ENCODE measurements at regions not wholly inside any gene's neighbourhood (a gene's known extent, or its start where the extent isn't known, plus 50 kb on each side); places are given as distances from the start of the nearest gene placed in this dataset.

GRCh38 chr1:29757866-29758780, 521.8 kb downstream of the PTPRU start:
- H3K27me3 ChIP-seq (ENCODE audit: insufficient read depth, low read length, poor library complexity, severe bottlenecking) = no peaks in the 10 kb centered on the region
- H3K4me2 ChIP-seq (ENCODE audit: low read depth, low read length, poor library complexity, severe bottlenecking) = no peak overlapping the region
- TF ChIP-seq EZH2phosphoT487 (IDR thresholded peaks at IDR 0.05; ENCODE audit: borderline replicate concordance) (no peak), CTCF (conservative IDR thresholded peaks at IDR 0.05; ENCODE audit: low read length) (no peak)

GRCh38 chr1:29756901-29757725, 520.8 kb downstream of the PTPRU start:
- Histone ChIP-seq H3K79me2 (ENCODE audit: insufficient read depth, low read length) (no peaks in the 10 kb centered on the region), H3K4me3 (ENCODE audit: low read length, poor library complexity, severe bottlenecking) (no peak overlapping the region), H3F3A (ENCODE audit: low read depth) (no peaks in the 10 kb centered on the region), H2AFZ (ENCODE audit: low read length) (no peak overlapping the region), H3K4me2 (ENCODE audit: low read depth, low read length, poor library complexity, severe bottlenecking) (no peak overlapping the region), H3K9me3 (ENCODE audit: insufficient read depth, low read depth, low read length) (no peaks in the 10 kb centered on the region), H3K9ac (ENCODE audit: low read depth, low read length, poor library complexity, severe bottlenecking) (no peak overlapping the region), H3K4me1 (ENCODE audit: insufficient read depth, low read length, poor library complexity, severe bottlenecking) (no peaks in the 10 kb centered on the region), H3K9me2 (replicated peaks; ENCODE audit: low read depth, low read length) (no peaks in the 10 kb centered on the region), H3K36me3 (ENCODE audit: insufficient read depth, low read length) (no peaks in the 10 kb centered on the region), H4K20me1 (ENCODE audit: insufficient read depth, low read length, poor library complexity, severe bottlenecking) (no peaks in the 10 kb centered on the region), H3K27me3 (ENCODE audit: insufficient read depth, low read length, poor library complexity, severe bottlenecking) (no peaks in the 10 kb centered on the region)
- TF ChIP-seq EZH2phosphoT487 (IDR thresholded peaks at IDR 0.05; ENCODE audit: borderline replicate concordance) = no peak
- TF ChIP-seq CTCF (conservative IDR thresholded peaks at IDR 0.05; ENCODE audit: low read length) = no peak

More at GRCh38 chr1:29757866-29758780, 521.8 kb downstream of the PTPRU start:
- no peaks in the 10 kb centered on the region for H3F3A ChIP-seq (ENCODE audit: low read depth)
- no peaks in the 10 kb centered on the region for H3K79me2 ChIP-seq (ENCODE audit: insufficient read depth, low read length)
- no peak overlapping the region for H2AFZ ChIP-seq (ENCODE audit: low read length)
- no peak overlapping the region for H3K9ac ChIP-seq (ENCODE audit: low read depth, low read length, poor library complexity, severe bottlenecking)
- no peak overlapping the region for H3K4me3 ChIP-seq (ENCODE audit: low read length, poor library complexity, severe bottlenecking)
- no peaks in the 10 kb centered on the region for H3K4me1 ChIP-seq (ENCODE audit: insufficient read depth, low read length, poor library complexity, severe bottlenecking)
- H3K36me3 ChIP-seq (ENCODE audit: insufficient read depth, low read length) = no peaks in the 10 kb centered on the region
- no peaks in the 10 kb centered on the region for H3K9me2 ChIP-seq (replicated peaks; ENCODE audit: low read depth, low read length)
- H4K20me1 ChIP-seq (ENCODE audit: insufficient read depth, low read length, poor library complexity, severe bottlenecking) = no peaks in the 10 kb centered on the region
- H3K9me3 ChIP-seq (ENCODE audit: insufficient read depth, low read depth, low read length) = no peaks in the 10 kb centered on the region

- Histone ChIP-seq H3K4me2 (ENCODE audit: low read depth, low read length, poor library complexity, severe bottlenecking) (no peak overlapping the region), H3K27me3 (ENCODE audit: insufficient read depth, low read length, poor library complexity, severe bottlenecking) (no peaks in the 10 kb centered on the region), H4K20me1 (ENCODE audit: insufficient read depth, low read length, poor library complexity, severe bottlenecking) (no peaks in the 10 kb centered on the region), H3F3A (ENCODE audit: low read depth) (no peaks in the 10 kb centered on the region), H3K4me1 (ENCODE audit: insufficient read depth, low read length, poor library complexity, severe bottlenecking) (no peaks in the 10 kb centered on the region), H3K9me3 (ENCODE audit: insufficient read depth, low read depth, low read length) (no peaks in the 10 kb centered on the region), H3K4me3 (ENCODE audit: low read length, poor library complexity, severe bottlenecking) (no peak overlapping the region), H3K9me2 (replicated peaks; ENCODE audit: low read depth, low read length) (no peaks in the 10 kb centered on the region), H3K9ac (ENCODE audit: low read depth, low read length, poor library complexity, severe bottlenecking) (no peak overlapping the region), H3K36me3 (ENCODE audit: insufficient read depth, low read length) (no peaks in the 10 kb centered on the region), H2AFZ (ENCODE audit: low read length) (no peak overlapping the region), H3K79me2 (ENCODE audit: insufficient read depth, low read length) (no peaks in the 10 kb centered on the region)
- no peak for TF ChIP-seq CTCF (conservative IDR thresholded peaks at IDR 0.05; ENCODE audit: low read length)
Observed at GRCh38 chr1:29756498-29756897, 520.2 kb downstream of the PTPRU start.
